ENCODE measurements at regions not wholly inside any gene's neighbourhood (a gene's known extent, or its start where the extent isn't known, plus 50 kb on each side); places are given as distances from the start of the nearest gene placed in this dataset.

DNA sequence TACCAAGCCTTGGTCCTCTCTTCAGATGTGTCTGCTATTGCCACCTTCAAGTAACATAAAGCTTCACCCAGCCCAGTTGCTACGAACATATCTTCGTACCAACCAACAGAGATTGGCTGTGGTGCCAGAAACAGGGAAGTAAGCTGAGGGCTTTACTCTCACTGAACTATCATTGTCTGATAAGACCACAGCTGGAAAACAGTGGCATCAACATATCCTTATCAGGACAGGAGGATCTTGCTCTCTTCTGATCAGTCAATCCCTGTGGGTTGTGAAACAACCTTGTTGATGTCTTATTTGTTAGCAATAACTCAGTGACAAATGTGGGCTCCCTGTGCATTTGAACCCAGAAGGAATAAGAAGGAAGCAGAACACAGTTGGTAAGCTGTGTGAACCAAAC, 446.3 kb upstream of the MAF start:
- Histone ChIP-seq H3K36me3 (ENCODE audit: insufficient read depth, low read length) (no peaks in the 10 kb centered on the region), H3K4me2 (ENCODE audit: low read length) (no peak overlapping the region), H3K4me3 (ENCODE audit: low read length) (no peak overlapping the region), H3K9me3 (replicated peaks; ENCODE audit: low read length) (no peaks in the 10 kb centered on the region), H3K27me3 (ENCODE audit: control insufficient read depth, insufficient read depth, low read length) (peaks cover 43% of the 10 kb centered on the region), H3K4me1 (ENCODE audit: control insufficient read depth, insufficient read depth, low read length) (no peaks in the 10 kb centered on the region), H3K9ac (ENCODE audit: low read depth, low read length) (no peak overlapping the region)

DNA sequence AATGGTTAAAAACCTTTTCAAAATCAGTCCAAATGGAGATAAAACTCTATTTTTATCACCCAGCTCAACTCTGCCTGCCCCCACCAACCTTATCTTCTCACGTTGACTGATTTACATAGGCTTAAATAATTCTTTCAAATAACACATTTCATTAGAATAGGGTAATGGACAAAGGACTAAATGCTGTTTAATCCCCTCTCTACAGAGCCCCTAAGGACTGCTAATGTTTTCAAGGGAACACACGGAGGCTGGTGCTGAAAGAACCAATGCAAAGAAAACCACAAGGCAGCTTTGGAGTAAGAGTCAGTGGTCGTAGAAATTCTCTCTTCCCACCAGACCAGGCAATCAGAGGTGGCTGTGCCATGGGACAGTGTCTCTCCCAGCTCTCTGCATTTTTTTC, 445.7 kb upstream of the MAF start:
- Histone ChIP-seq H3K9me3 (replicated peaks; ENCODE audit: low read length) (no peaks in the 10 kb centered on the region), H3K4me3 (ENCODE audit: low read length) (no peak overlapping the region), H3K4me1 (ENCODE audit: control insufficient read depth, insufficient read depth, low read length) (no peaks in the 10 kb centered on the region), H3K4me2 (ENCODE audit: low read length) (no peak overlapping the region), H3K36me3 (ENCODE audit: insufficient read depth, low read length) (no peaks in the 10 kb centered on the region), H3K27me3 (ENCODE audit: control insufficient read depth, insufficient read depth, low read length) (peaks cover 42% of the 10 kb centered on the region), H3K9ac (ENCODE audit: low read depth, low read length) (no peak overlapping the region)

DNA sequence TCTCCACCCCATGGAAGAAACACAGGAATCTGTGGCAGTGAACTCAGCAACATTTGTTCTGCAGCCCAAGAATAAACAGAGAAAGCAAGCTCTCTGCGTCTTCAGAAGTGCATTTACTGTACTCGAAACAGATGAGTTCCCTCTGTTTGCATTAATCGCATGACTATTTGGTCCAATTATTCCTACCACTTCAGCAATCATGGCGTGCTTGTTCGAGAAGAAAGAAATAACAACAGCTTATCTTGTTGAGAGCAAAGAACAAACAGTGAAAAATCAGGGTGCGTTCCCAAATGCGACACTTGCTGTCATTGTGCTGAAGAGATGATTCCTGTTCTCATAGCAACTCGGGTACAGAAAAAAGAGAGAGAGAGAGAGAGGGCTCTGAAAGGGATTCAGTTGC, 445.3 kb upstream of the MAF start:
- Histone ChIP-seq H3K36me3 (ENCODE audit: insufficient read depth, low read length) (no peaks in the 10 kb centered on the region), H3K9ac (ENCODE audit: low read depth, low read length) (no peak overlapping the region), H3K9me3 (replicated peaks; ENCODE audit: low read length) (no peaks in the 10 kb centered on the region), H3K4me2 (ENCODE audit: low read length) (no peak overlapping the region), H3K4me3 (ENCODE audit: low read length) (no peak overlapping the region), H3K4me1 (ENCODE audit: control insufficient read depth, insufficient read depth, low read length) (no peaks in the 10 kb centered on the region), H3K27me3 (ENCODE audit: control insufficient read depth, insufficient read depth, low read length) (peaks cover 40% of the 10 kb centered on the region)

DNA sequence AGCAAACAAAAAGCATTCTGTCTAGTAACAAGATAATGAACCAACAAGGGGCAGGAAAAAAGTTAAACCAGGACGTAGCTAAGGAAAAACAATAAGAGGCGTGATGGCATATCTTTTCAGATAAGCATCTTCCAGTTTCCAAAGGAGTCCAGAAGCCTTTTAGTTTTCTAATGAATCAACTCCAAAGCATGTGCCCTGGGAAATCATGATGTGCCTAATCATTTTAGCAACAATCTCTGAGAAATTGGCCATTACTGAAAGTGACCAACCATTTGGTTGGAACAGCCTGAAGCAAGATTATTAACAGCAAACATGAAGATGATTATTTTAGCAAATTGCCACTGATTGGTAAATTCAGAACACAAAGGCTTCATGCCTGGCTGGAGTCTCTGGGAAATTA, 440.9 kb upstream of the MAF start:
- peaks cover 36% of the 10 kb centered on the region for H3K27me3 ChIP-seq (ENCODE audit: control insufficient read depth, insufficient read depth, low read length)
- H3K36me3 ChIP-seq (ENCODE audit: insufficient read depth, low read length): no peaks in the 10 kb centered on the region
- H3K4me3 ChIP-seq (ENCODE audit: low read length): no peak overlapping the region
- no peaks in the 10 kb centered on the region for H3K4me1 ChIP-seq (ENCODE audit: control insufficient read depth, insufficient read depth, low read length)
- no peak overlapping the region for H3K9ac ChIP-seq (ENCODE audit: low read depth, low read length)
- no peak overlapping the region for H3K4me2 ChIP-seq (ENCODE audit: low read length)
- H3K9me3 ChIP-seq (replicated peaks; ENCODE audit: low read length): no peaks in the 10 kb centered on the region

DNA sequence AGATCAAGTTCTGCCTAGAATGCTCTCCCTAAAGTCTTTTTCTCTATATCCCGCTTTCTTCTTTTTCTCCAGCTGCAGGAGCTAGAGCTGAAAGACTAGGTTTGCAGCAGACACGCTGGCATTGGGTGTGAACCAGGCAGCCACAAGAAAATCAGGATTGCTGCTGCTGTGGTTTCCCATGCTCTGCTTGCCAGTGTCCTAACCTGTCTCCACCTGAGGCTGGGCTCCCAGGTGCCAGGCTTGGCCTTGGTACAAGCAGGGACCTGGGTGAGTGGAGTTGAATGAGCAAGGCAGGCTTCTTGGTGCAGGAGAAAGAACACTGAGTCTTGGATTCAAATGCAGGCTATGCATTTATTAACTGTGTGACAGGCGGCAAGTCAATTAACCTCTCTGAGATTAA, 440.3 kb upstream of the MAF start:
- Histone ChIP-seq H3K4me1 (ENCODE audit: control insufficient read depth, insufficient read depth, low read length) (no peaks in the 10 kb centered on the region), H3K9ac (ENCODE audit: low read depth, low read length) (no peak overlapping the region), H3K4me2 (ENCODE audit: low read length) (no peak overlapping the region), H3K4me3 (ENCODE audit: low read length) (no peak overlapping the region), H3K27me3 (ENCODE audit: control insufficient read depth, insufficient read depth, low read length) (peaks cover 34% of the 10 kb centered on the region), H3K36me3 (ENCODE audit: insufficient read depth, low read length) (no peaks in the 10 kb centered on the region), H3K9me3 (replicated peaks; ENCODE audit: low read length) (no peaks in the 10 kb centered on the region)

DNA sequence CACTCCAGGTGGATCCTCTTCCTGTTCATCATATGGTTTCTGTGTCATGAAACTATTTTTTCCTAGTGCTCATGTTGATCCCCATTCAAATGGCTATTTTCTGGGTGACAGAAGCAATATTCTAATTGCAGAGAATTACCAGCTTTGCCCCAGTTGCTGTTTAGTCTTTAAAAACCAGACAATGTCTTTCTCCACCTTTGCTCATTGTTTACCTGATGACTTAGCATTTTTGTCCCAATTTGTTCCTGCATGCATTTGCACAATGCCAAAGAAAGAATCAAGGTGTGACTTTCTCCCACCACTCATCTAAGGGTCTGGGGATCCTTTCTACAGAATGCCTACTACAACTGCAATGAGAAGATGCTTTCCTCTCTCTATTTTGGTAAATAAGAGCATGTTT, 439.9 kb upstream of the MAF start:
- no peak overlapping the region for H3K9ac ChIP-seq (ENCODE audit: low read depth, low read length)
- H3K36me3 ChIP-seq (ENCODE audit: insufficient read depth, low read length): no peaks in the 10 kb centered on the region
- H3K27me3 ChIP-seq (ENCODE audit: control insufficient read depth, insufficient read depth, low read length): peaks cover 31% of the 10 kb centered on the region
- H3K9me3 ChIP-seq (replicated peaks; ENCODE audit: low read length): no peaks in the 10 kb centered on the region
- H3K4me2 ChIP-seq (ENCODE audit: low read length): no peak overlapping the region
- H3K4me3 ChIP-seq (ENCODE audit: low read length): no peak overlapping the region
- H3K4me1 ChIP-seq (ENCODE audit: control insufficient read depth, insufficient read depth, low read length): no peaks in the 10 kb centered on the region

DNA sequence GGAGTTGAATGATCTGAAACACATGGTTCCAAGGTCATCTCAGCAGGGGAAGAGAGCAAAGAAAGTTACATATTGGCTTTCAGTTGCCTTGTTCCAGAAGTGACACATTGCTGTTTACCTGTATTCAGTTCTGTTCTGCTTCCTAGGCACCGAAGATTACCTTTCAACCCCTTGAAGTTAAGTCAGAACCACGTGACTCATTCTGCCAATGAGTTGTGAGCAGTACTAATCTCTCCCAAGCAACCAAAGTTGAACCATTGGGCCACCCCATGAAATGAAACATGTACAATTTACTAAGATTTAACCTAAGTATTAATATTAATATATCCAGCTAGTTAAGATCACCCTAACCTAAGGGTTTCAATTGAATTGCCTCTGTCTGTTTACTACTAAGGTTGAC, 439.2 kb upstream of the MAF start:
- H3K9ac ChIP-seq (ENCODE audit: low read depth, low read length): no peak overlapping the region
- no peak overlapping the region for H3K4me3 ChIP-seq (ENCODE audit: low read length)
- peaks cover 26% of the 10 kb centered on the region for H3K27me3 ChIP-seq (ENCODE audit: control insufficient read depth, insufficient read depth, low read length)
- H3K9me3 ChIP-seq (replicated peaks; ENCODE audit: low read length): no peaks in the 10 kb centered on the region
- H3K4me2 ChIP-seq (ENCODE audit: low read length): no peak overlapping the region
- H3K36me3 ChIP-seq (ENCODE audit: insufficient read depth, low read length): no peaks in the 10 kb centered on the region
- H3K4me1 ChIP-seq (ENCODE audit: control insufficient read depth, insufficient read depth, low read length): no peaks in the 10 kb centered on the region

DNA sequence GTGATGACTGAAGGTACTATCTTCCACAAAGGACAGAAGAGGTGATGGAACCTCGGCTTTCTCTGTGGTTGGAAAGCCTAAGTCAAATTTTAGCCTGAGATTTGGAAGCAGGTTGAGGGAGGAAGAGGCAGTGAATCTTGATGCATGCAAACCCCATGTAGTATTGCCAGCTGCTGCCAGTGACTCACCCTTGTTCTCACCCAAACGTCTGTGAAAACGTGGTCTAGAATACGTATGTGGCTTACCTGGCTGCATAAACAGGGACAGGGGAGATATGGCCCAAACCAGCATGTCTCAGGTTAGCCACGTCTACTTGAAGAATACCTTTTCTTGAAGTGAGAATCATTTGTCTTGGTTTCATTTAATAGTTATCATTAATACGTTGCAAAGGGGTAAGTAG, 438.0 kb upstream of the MAF start:
- no peaks in the 10 kb centered on the region for H3K4me1 ChIP-seq (ENCODE audit: control insufficient read depth, insufficient read depth, low read length)
- H3K4me2 ChIP-seq (ENCODE audit: low read length): no peak overlapping the region
- peaks cover 17% of the 10 kb centered on the region for H3K27me3 ChIP-seq (ENCODE audit: control insufficient read depth, insufficient read depth, low read length)
- no peak overlapping the region for H3K9ac ChIP-seq (ENCODE audit: low read depth, low read length)
- no peak overlapping the region for H3K4me3 ChIP-seq (ENCODE audit: low read length)
- no peaks in the 10 kb centered on the region for H3K9me3 ChIP-seq (replicated peaks; ENCODE audit: low read length)
- no peaks in the 10 kb centered on the region for H3K36me3 ChIP-seq (ENCODE audit: insufficient read depth, low read length)

DNA sequence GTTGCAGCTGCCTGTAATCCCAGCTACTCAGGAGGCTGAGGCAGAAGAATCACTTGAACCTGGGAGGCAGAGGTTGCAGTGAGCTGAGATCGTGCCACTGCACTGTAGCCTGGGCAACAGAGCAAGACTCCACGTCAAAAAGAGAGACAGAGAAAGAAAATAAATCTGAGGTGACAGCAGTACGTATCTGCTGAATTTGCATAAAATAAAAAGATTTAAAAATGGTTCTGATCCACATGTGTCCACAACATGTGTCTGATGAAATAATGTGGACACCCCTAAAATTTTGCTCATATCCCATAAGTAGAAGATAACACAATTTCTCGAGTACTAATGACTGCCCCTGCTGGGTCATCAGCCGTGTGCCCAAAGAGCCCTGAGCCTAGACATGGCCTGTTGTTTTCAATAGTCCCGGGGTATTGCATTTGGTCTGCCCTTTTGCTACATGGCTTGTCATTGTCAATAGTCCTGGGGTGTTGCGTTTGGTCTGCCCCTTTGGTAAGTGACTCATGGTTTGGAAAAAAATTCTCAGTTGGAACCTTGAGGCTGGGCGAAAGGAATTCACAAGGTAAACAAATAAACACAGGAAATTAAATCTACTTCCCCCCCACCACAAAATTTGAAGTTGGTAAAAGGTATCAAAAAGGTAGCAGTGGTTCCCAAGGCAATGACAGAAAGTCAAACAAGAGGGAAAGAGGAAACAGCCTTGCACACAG, 434.6 kb upstream of the MAF start:
- Histone ChIP-seq H3K4me3 (ENCODE audit: low read length) (no peak overlapping the region), H3K27me3 (ENCODE audit: control insufficient read depth, insufficient read depth, low read length) (peaks cover 3% of the 10 kb centered on the region), H3K4me1 (ENCODE audit: control insufficient read depth, insufficient read depth, low read length) (no peaks in the 10 kb centered on the region), H3K36me3 (ENCODE audit: insufficient read depth, low read length) (no peaks in the 10 kb centered on the region), H3K4me2 (ENCODE audit: low read length) (no peak overlapping the region), H3K9ac (ENCODE audit: low read depth, low read length) (no peak overlapping the region), H3K9me3 (replicated peaks; ENCODE audit: low read length) (no peaks in the 10 kb centered on the region)

DNA sequence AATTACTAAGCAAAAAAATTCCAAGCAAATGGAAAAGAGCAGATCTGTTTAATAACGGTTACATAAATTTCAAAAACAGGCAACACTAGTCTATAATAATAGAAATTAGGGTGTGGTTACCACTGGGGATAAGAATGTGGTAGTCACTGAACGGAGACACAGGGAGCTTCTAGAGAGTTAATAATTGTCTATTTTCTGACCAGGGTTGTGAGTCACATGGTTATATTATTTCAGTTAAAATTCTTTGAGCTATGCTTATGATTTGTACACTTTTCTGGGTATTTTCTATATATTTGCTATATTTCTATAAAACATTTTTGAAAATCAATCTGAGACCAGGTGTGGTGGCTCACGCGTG, 433.9 kb upstream of the MAF start:
- no peaks in the 10 kb centered on the region for H3K9me3 ChIP-seq (replicated peaks; ENCODE audit: low read length)
- no peak overlapping the region for H3K4me2 ChIP-seq (ENCODE audit: low read length)
- no peak overlapping the region for H3K4me3 ChIP-seq (ENCODE audit: low read length)
- no peaks in the 10 kb centered on the region for H3K27me3 ChIP-seq (ENCODE audit: control insufficient read depth, insufficient read depth, low read length)
- H3K4me1 ChIP-seq (ENCODE audit: control insufficient read depth, insufficient read depth, low read length): no peaks in the 10 kb centered on the region
- no peaks in the 10 kb centered on the region for H3K36me3 ChIP-seq (ENCODE audit: insufficient read depth, low read length)
- H3K9ac ChIP-seq (ENCODE audit: low read depth, low read length): no peak overlapping the region

DNA sequence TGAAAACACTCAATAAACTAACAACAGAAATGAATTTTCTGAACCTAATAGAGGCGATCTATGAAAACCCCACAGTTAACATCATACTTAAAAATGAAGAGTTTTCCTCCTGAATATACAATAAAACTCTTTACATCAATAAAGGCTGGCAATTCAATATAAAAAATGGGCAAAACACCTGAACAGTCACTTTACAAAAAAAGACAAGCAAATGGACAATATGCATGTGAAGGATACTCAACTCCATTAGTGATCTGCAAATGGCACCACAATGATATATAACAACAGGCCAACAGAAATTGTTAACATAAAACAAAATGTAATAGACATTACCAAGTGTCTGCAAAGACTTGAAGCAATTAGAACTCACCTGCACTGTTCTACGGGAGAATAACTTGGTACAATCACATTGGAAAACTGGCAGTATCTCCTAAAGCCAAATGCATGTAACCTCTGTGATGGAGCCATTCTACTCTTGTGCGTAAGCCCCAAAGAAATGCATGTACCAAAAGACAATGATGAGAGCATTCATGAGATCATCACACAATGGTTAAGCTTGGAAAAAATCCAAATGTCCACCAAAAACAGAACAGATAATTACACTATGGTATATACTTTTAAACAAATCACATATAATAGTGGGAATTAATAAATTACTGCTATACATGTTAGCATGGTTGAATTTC, 433.4 kb upstream of the MAF start:
- Histone ChIP-seq H3K9ac (ENCODE audit: low read depth, low read length) (no peak overlapping the region), H3K9me3 (replicated peaks; ENCODE audit: low read length) (no peaks in the 10 kb centered on the region), H3K4me1 (ENCODE audit: control insufficient read depth, insufficient read depth, low read length) (no peaks in the 10 kb centered on the region), H3K4me3 (ENCODE audit: low read length) (no peak overlapping the region), H3K27me3 (ENCODE audit: control insufficient read depth, insufficient read depth, low read length) (no peaks in the 10 kb centered on the region), H3K4me2 (ENCODE audit: low read length) (no peak overlapping the region), H3K36me3 (ENCODE audit: insufficient read depth, low read length) (no peaks in the 10 kb centered on the region)
